22Rv1 (cell line): ENCODE measurements at regions not wholly inside any gene's neighbourhood (a gene's known extent, or its start where the extent isn't known, plus 50 kb on each side); places are given as distances from the start of the nearest gene placed in this dataset.

ENCODE experiments used
- CTCF ChIP-seq: fragments of 450-650 bp; IDR thresholded peaks from 2 replicates; pipeline ENCODE4 v1.5.1; 2017; ENCODE audit warnings: mild to moderate bottlenecking
- ZFX ChIP-seq: fragments of 450-650 bp; IDR thresholded peaks from 2 replicates; pipeline ENCODE4 v1.6.1; 2017; ENCODE audit warnings: antibody characterized with exemption, borderline replicate concordance

DNA sequence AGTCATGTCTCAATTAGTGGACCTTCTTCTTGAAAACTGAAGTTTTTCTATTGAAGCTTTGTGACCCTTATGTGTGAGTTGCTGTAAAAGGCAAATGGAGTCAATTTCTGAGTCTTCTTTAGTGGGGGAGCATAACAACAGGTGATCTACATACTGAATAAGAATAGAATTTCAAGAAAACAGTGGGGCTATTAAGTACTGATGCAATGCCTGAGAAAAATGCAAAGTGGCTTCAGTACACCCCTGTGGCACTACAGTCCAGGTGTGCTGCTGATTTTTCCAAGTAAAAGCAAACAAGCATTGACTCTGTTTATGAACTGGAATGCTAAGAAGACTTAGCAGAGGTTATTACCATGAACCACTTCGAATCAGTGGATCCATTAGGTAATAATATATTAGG is 328.0 kb upstream of the PABPC4L start:
- TF ChIP-seq CTCF: no peak
- no peak for TF ChIP-seq ZFX
